CD4-positive, alpha-beta T cell treated with Interleukin-17A for 4 hours (primary cell): ENCODE measurements at regions not wholly inside any gene's neighbourhood (a gene's known extent, or its start where the extent isn't known, plus 50 kb on each side); places are given as distances from the start of the nearest gene placed in this dataset.

Experiments used
- DNase-seq: peaks from one replicate; pipeline ENCODE4 v3.0.0-alpha.2; 2020; ENCODE audit warnings: mixed read lengths

GRCh38 chr5:54632131-54632701, 114.7 kb downstream of the SNX18 start:
- no peak for DNase-seq

- DNase-seq, result no peak
Measured at GRCh38 chr5:54630738-54631359, 113.3 kb downstream of the SNX18 start.

- no peak for DNase-seq
Measured at GRCh38 chr5:54629115-54629514, 111.6 kb downstream of the SNX18 start.

GRCh38 chr5:54628050-54628449, 110.5 kb downstream of the SNX18 start:
- DNase-seq, result no peak

- DNase-seq, result no peak
Measured at GRCh38 chr5:54626407-54626806, 108.8 kb downstream of the SNX18 start.

- DNase-seq, result no peak
Measured at GRCh38 chr5:54624805-54625568, 107.4 kb downstream of the SNX18 start.

GRCh38 chr5:54621709-54622108, 104.2 kb downstream of the SNX18 start:
- no peak for DNase-seq

GRCh38 chr5:54621048-54621447, 103.5 kb downstream of the SNX18 start:
- no peak for DNase-seq

- DNase-seq, result no peak
Measured at GRCh38 chr5:54620141-54620933, 102.8 kb downstream of the SNX18 start.

- no peak for DNase-seq
Measured at GRCh38 chr5:54619731-54620130, 102.2 kb downstream of the SNX18 start.

GRCh38 chr5:54616518-54617220, 99.1 kb downstream of the SNX18 start:
- no peak for DNase-seq

- no peak for DNase-seq
Measured at GRCh38 chr5:54616031-54616430, 98.5 kb downstream of the SNX18 start.

GRCh38 chr5:54615381-54615780, 97.8 kb downstream of the SNX18 start:
- DNase-seq, result no peak

- no peak for DNase-seq
Measured at GRCh38 chr5:54612711-54613110, 95.2 kb downstream of the SNX18 start.

GRCh38 chr5:54611290-54611951, 93.9 kb downstream of the SNX18 start:
- DNase-seq, result no peak

GRCh38 chr5:54610197-54610944, 92.8 kb downstream of the SNX18 start:
- peak; percentile 35 for DNase-seq

- DNase-seq, result no peak
Measured at GRCh38 chr5:54608423-54609085, 91.0 kb downstream of the SNX18 start.

GRCh38 chr5:54607006-54607405, 89.4 kb downstream of the SNX18 start:
- no peak for DNase-seq

GRCh38 chr5:54603372-54603771, 85.8 kb downstream of the SNX18 start:
- DNase-seq, result no peak

GRCh38 chr5:54602475-54602874, 84.9 kb downstream of the SNX18 start:
- DNase-seq, result no peak
